IMR-90 (cell line): ENCODE measurements at regions not wholly inside any gene's neighbourhood (a gene's known extent, or its start where the extent isn't known, plus 50 kb on each side); places are given as distances from the start of the nearest gene placed in this dataset.

Experiments
- BHLHE40 ChIP-seq: fragments of 150-350 bp; IDR thresholded peaks from 2 replicates; pipeline ENCODE4 v1.6.1; 2016; ENCODE audit warnings: mild to moderate bottlenecking, low read depth, low read length
- CHD1 ChIP-seq: IDR thresholded peaks from 2 replicates; pipeline ENCODE4 v1.6.1; 2012; ENCODE audit warnings: low read depth, low read length, improper control_type of control experiment
- FOS ChIP-seq: fragments of 150-350 bp; IDR thresholded peaks from 2 replicates; pipeline ENCODE4 v1.6.1; 2016; ENCODE audit warnings: low read depth, low read length
- MAFK ChIP-seq: IDR thresholded peaks from 2 replicates; pipeline ENCODE4 v1.6.1; 2012; ENCODE audit warnings: low read depth, low read length, improper control_type of control experiment
- MAZ ChIP-seq: IDR thresholded peaks from 2 replicates; pipeline ENCODE4 v1.6.1; 2012; ENCODE audit warnings: low read depth, mild to moderate bottlenecking, low read length, improper control_type of control experiment, moderate library complexity, borderline replicate concordance
- MXI1 ChIP-seq: IDR thresholded peaks from 2 replicates; pipeline ENCODE4 v1.6.1; 2012; ENCODE audit warnings: low read depth, mild to moderate bottlenecking, low read length, moderate library complexity, borderline replicate concordance
- POLR2A ChIP-seq: IDR thresholded peaks from 2 replicates; pipeline ENCODE4 v1.6.1; 2012; ENCODE audit warnings: mild to moderate bottlenecking, low read depth, low read length
- SMC3 ChIP-seq: fragments of 150-350 bp; IDR thresholded peaks from 2 replicates; pipeline ENCODE4 v1.6.1; 2016; ENCODE audit warnings: low read depth, mild to moderate bottlenecking, antibody characterized with exemption, low read length, moderate library complexity
- TF ChIP-seq, protein P1 (sequence below): conservative IDR thresholded peaks from 2 replicates; pipeline ENCODE4 v1.5.1; 2012; ENCODE audit warnings: mild to moderate bottlenecking, low read depth, low read length, improper control_type of control experiment
- TF ChIP-seq, protein P2 (sequence below): fragments of 150-350 bp; IDR thresholded peaks from 2 replicates; pipeline ENCODE4 v1.6.1; 2016; ENCODE audit warnings: low read depth, mild to moderate bottlenecking, low read length, moderate library complexity, borderline replicate concordance

DNA sequence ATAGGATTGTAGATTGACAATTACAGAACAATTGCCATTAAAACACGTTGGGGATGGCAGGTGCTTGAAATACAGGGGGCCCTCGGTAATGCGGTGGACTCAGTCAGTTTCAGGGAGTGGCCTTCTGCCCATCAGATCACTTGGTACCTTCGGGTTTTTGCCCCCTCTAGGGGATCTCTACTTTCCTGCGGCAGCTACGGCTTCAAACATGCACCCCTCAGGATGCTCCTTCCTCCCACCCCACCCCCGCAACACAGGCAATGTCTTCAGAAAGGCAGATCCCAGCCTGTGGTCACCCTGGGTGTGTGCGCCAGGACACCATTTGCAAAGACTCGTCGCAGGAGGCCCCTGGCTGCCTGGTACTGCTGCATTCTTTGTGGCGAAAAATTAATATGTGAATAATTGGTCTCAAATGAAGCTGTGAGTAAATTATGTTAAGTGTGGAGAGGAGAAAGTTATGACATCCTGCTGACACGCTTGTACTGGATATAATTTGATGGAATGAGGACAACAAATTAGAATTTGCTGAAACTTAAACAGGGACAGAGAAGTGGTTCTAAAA, 431.0 kb upstream of the MKI67 start:
- TF ChIP-seq MAZ (no peak), MXI1 (no peak), BHLHE40 (no peak), SMC3 (no peak), FOS (no peak), MAFK (no peak), POLR2A (no peak), CHD1 (no peak)
- TF ChIP-seq, protein P1, sequence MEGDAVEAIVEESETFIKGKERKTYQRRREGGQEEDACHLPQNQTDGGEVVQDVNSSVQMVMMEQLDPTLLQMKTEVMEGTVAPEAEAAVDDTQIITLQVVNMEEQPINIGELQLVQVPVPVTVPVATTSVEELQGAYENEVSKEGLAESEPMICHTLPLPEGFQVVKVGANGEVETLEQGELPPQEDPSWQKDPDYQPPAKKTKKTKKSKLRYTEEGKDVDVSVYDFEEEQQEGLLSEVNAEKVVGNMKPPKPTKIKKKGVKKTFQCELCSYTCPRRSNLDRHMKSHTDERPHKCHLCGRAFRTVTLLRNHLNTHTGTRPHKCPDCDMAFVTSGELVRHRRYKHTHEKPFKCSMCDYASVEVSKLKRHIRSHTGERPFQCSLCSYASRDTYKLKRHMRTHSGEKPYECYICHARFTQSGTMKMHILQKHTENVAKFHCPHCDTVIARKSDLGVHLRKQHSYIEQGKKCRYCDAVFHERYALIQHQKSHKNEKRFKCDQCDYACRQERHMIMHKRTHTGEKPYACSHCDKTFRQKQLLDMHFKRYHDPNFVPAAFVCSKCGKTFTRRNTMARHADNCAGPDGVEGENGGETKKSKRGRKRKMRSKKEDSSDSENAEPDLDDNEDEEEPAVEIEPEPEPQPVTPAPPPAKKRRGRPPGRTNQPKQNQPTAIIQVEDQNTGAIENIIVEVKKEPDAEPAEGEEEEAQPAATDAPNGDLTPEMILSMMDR, result no peak
- TF ChIP-seq, protein P2, sequence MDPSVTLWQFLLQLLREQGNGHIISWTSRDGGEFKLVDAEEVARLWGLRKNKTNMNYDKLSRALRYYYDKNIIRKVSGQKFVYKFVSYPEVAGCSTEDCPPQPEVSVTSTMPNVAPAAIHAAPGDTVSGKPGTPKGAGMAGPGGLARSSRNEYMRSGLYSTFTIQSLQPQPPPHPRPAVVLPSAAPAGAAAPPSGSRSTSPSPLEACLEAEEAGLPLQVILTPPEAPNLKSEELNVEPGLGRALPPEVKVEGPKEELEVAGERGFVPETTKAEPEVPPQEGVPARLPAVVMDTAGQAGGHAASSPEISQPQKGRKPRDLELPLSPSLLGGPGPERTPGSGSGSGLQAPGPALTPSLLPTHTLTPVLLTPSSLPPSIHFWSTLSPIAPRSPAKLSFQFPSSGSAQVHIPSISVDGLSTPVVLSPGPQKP, result no peak
